ENCODE measurements at regions not wholly inside any gene's neighbourhood (a gene's known extent, or its start where the extent isn't known, plus 50 kb on each side); places are given as distances from the start of the nearest gene placed in this dataset.

- peak; percentile 22; the same call in 1 of the 2 replicates for TF ChIP-seq TEAD4 (IDR thresholded peaks at IDR 0.05)
- no peak for TF ChIP-seq TAF1 (IDR thresholded peaks at IDR 0.05; ENCODE audit: low read depth)
These were observed 60.2 kb upstream of the KCNQ5 start for GRCh38 chr6:72561629-72562028.

GRCh38 chr6:72564231-72564630 lies 57.6 kb upstream of the KCNQ5 start:
- TF ChIP-seq NFIC (IDR thresholded peaks at IDR 0.05) (no peak), ZBTB7A (IDR thresholded peaks at IDR 0.05; ENCODE audit: low read depth) (no peak)
